ENCODE measurements at regions not wholly inside any gene's neighbourhood (a gene's known extent, or its start where the extent isn't known, plus 50 kb on each side); places are given as distances from the start of the nearest gene placed in this dataset.

- no peak overlapping the region for H3K18ac ChIP-seq (ENCODE audit: low read length)
- no peaks in the 10 kb centered on the region for H3K9me3 ChIP-seq (replicated peaks in 1 of 2; ENCODE audit: control insufficient read depth in 2 of 2, insufficient read depth in 1 of 2, low read depth in 1 of 2, low read length in 2 of 2)
- no peak for DNase-seq (ENCODE audit: low spot score)
- no peaks in the 10 kb centered on the region for H3K36me3 ChIP-seq (replicated peaks in 1 of 2; ENCODE audit: control insufficient read depth in 2 of 2, insufficient read depth in 2 of 2, low read length in 2 of 2)
- no peak overlapping the region for H3K4ac ChIP-seq (ENCODE audit: low read length)
- no peak overlapping the region for H4K8ac ChIP-seq (ENCODE audit: low read depth, low read length)
- WGBS, 2 donors (ENCODE audit: extremely low coverage in 2 of 2, insufficient read length in 2 of 2, insufficient replicate concordance in 1 of 2), result no CpG with 5 or more reads among the region's 4 CpGs
- peaks cover 13 to 20% of the 10 kb centered on the region in 2 donors for H3K4me1 ChIP-seq (ENCODE audit: control insufficient read depth in 2 of 2, insufficient read depth in 1 of 2, low read depth in 1 of 2, low read length in 2 of 2)
- H3K4me3 ChIP-seq (ENCODE audit: low read length in 2 of 2), result no peak overlapping the region
- no peak overlapping the region for H2AFZ ChIP-seq (ENCODE audit: low read length)
- no peak overlapping the region for H3K14ac ChIP-seq (ENCODE audit: low read length)
- no peak overlapping the region for H3K4me2 ChIP-seq (ENCODE audit: insufficient read depth, low read length, poor library complexity, severe bottlenecking)
- no peak overlapping the region for H3K23ac ChIP-seq (ENCODE audit: low read depth, low read length, poor library complexity)
- no peaks in the 10 kb centered on the region for H3K79me1 ChIP-seq (ENCODE audit: low read depth, low read length)
- H2BK5ac ChIP-seq (ENCODE audit: low read length), result no peak overlapping the region
- no peak overlapping the region for H2BK15ac ChIP-seq (ENCODE audit: low read length)
- H2BK120ac ChIP-seq (ENCODE audit: low read depth, low read length), result no peak overlapping the region
- no peak overlapping the region for H3K9ac ChIP-seq (ENCODE audit: low read depth, low read length, poor library complexity)
- H3K27me3 ChIP-seq (ENCODE audit: control insufficient read depth in 3 of 3, insufficient read depth in 3 of 3, low read depth in 1 of 3, low read length in 3 of 3), result no peaks in the 10 kb centered on the region
- H2AK5ac ChIP-seq (ENCODE audit: low read depth, low read length), result no peak overlapping the region
- no peak overlapping the region for H3K27ac ChIP-seq (replicated peaks; ENCODE audit: low read length)
- H2BK12ac ChIP-seq (ENCODE audit: low read length), result no peak overlapping the region
- H4K91ac ChIP-seq (ENCODE audit: low read depth, low read length, poor library complexity), result no peak overlapping the region
These were observed 539.7 kb downstream of the INSC start for GRCh38 chr11:15654451-15654850.

- Histone ChIP-seq H3K9ac (ENCODE audit: low read depth, low read length, poor library complexity) (no peak overlapping the region), H2AFZ (ENCODE audit: low read length) (no peak overlapping the region), H3K4ac (ENCODE audit: low read length) (no peak overlapping the region), H3K4me1 (ENCODE audit: control insufficient read depth in 2 of 2, insufficient read depth in 1 of 2, low read depth in 1 of 2, low read length in 2 of 2) (peaks cover 5 to 14% of the 10 kb centered on the region in 2 donors), H3K79me1 (ENCODE audit: low read depth, low read length) (no peaks in the 10 kb centered on the region), H2AK5ac (ENCODE audit: low read depth, low read length) (no peak overlapping the region), H4K91ac (ENCODE audit: low read depth, low read length, poor library complexity) (no peak overlapping the region), H3K27me3 (ENCODE audit: control insufficient read depth in 3 of 3, insufficient read depth in 3 of 3, low read depth in 1 of 3, low read length in 3 of 3) (no peaks in the 10 kb centered on the region), H2BK12ac (ENCODE audit: low read length) (no peak overlapping the region), H3K4me2 (ENCODE audit: insufficient read depth, low read length, poor library complexity, severe bottlenecking) (no peak overlapping the region), H3K18ac (ENCODE audit: low read length) (no peak overlapping the region), H2BK120ac (ENCODE audit: low read depth, low read length) (no peak overlapping the region), H4K8ac (ENCODE audit: low read depth, low read length) (no peak overlapping the region), H3K14ac (ENCODE audit: low read length) (no peak overlapping the region), H2BK15ac (ENCODE audit: low read length) (no peak overlapping the region), H3K36me3 (replicated peaks in 1 of 2; ENCODE audit: control insufficient read depth in 2 of 2, insufficient read depth in 2 of 2, low read length in 2 of 2) (no peaks in the 10 kb centered on the region), H3K27ac (replicated peaks; ENCODE audit: low read length) (no peak overlapping the region), H3K9me3 (replicated peaks in 1 of 2; ENCODE audit: control insufficient read depth in 2 of 2, insufficient read depth in 1 of 2, low read depth in 1 of 2, low read length in 2 of 2) (no peaks in the 10 kb centered on the region), H3K4me3 (ENCODE audit: low read length in 2 of 2) (no peak overlapping the region), H3K23ac (ENCODE audit: low read depth, low read length, poor library complexity) (no peak overlapping the region), H2BK5ac (ENCODE audit: low read length) (no peak overlapping the region)
- no peak for DNase-seq (ENCODE audit: low spot score)
- no CpG with 5 or more reads among the region's 8 CpGs for WGBS, 2 donors (ENCODE audit: extremely low coverage in 2 of 2, insufficient read length in 2 of 2, insufficient replicate concordance in 1 of 2)
These were observed 540.8 kb downstream of the INSC start for GRCh38 chr11:15655552-15655951.

- no peak overlapping the region for H2BK5ac ChIP-seq (ENCODE audit: low read length)
- H4K8ac ChIP-seq (ENCODE audit: low read depth, low read length), result no peak overlapping the region
- no peak overlapping the region for H2BK12ac ChIP-seq (ENCODE audit: low read length)
- no peak overlapping the region for H3K18ac ChIP-seq (ENCODE audit: low read length)
- H3K9ac ChIP-seq (ENCODE audit: low read depth, low read length, poor library complexity), result no peak overlapping the region
- H3K4me2 ChIP-seq (ENCODE audit: insufficient read depth, low read length, poor library complexity, severe bottlenecking), result no peak overlapping the region
- no peak overlapping the region for H3K4ac ChIP-seq (ENCODE audit: low read length)
- no peak for DNase-seq (ENCODE audit: low spot score)
- H3K79me1 ChIP-seq (ENCODE audit: low read depth, low read length), result no peaks in the 10 kb centered on the region
- no peak overlapping the region for H4K91ac ChIP-seq (ENCODE audit: low read depth, low read length, poor library complexity)
- no CpG with 5 or more reads among the region's 5 CpGs for WGBS, 2 donors (ENCODE audit: extremely low coverage in 2 of 2, insufficient read length in 2 of 2, insufficient replicate concordance in 1 of 2)
- peaks cover 0 to 5% of the 10 kb centered on the region in 2 donors for H3K4me1 ChIP-seq (ENCODE audit: control insufficient read depth in 2 of 2, insufficient read depth in 1 of 2, low read depth in 1 of 2, low read length in 2 of 2)
- H2BK15ac ChIP-seq (ENCODE audit: low read length), result no peak overlapping the region
- H3K36me3 ChIP-seq (replicated peaks in 1 of 2; ENCODE audit: control insufficient read depth in 2 of 2, insufficient read depth in 2 of 2, low read length in 2 of 2), result no peaks in the 10 kb centered on the region
- no peaks in the 10 kb centered on the region for H3K27me3 ChIP-seq (ENCODE audit: control insufficient read depth in 3 of 3, insufficient read depth in 3 of 3, low read depth in 1 of 3, low read length in 3 of 3)
- no peak overlapping the region for H2AK5ac ChIP-seq (ENCODE audit: low read depth, low read length)
- no peak overlapping the region for H3K14ac ChIP-seq (ENCODE audit: low read length)
- no peak overlapping the region for H3K27ac ChIP-seq (replicated peaks; ENCODE audit: low read length)
- H2BK120ac ChIP-seq (ENCODE audit: low read depth, low read length), result no peak overlapping the region
- H3K9me3 ChIP-seq (replicated peaks in 1 of 2; ENCODE audit: control insufficient read depth in 2 of 2, insufficient read depth in 1 of 2, low read depth in 1 of 2, low read length in 2 of 2), result no peaks in the 10 kb centered on the region
- no peak overlapping the region for H3K23ac ChIP-seq (ENCODE audit: low read depth, low read length, poor library complexity)
- H2AFZ ChIP-seq (ENCODE audit: low read length), result no peak overlapping the region
- no peak overlapping the region for H3K4me3 ChIP-seq (ENCODE audit: low read length in 2 of 2)
These were observed 542.5 kb downstream of the INSC start for GRCh38 chr11:15657264-15657663.

- DNase-seq (ENCODE audit: low spot score), result no peak
- Histone ChIP-seq H3K4me3 (ENCODE audit: low read length in 2 of 2) (no peak overlapping the region), H2AFZ (ENCODE audit: low read length) (no peak overlapping the region), H3K9me3 (replicated peaks in 1 of 2; ENCODE audit: control insufficient read depth in 2 of 2, insufficient read depth in 1 of 2, low read depth in 1 of 2, low read length in 2 of 2) (no peaks in the 10 kb centered on the region), H4K8ac (ENCODE audit: low read depth, low read length) (no peak overlapping the region), H4K91ac (ENCODE audit: low read depth, low read length, poor library complexity) (no peak overlapping the region), H2BK120ac (ENCODE audit: low read depth, low read length) (no peak overlapping the region), H3K36me3 (replicated peaks in 1 of 2; ENCODE audit: control insufficient read depth in 2 of 2, insufficient read depth in 2 of 2, low read length in 2 of 2) (no peaks in the 10 kb centered on the region), H3K79me1 (ENCODE audit: low read depth, low read length) (no peaks in the 10 kb centered on the region), H3K9ac (ENCODE audit: low read depth, low read length, poor library complexity) (no peak overlapping the region), H3K4me1 (ENCODE audit: control insufficient read depth in 2 of 2, insufficient read depth in 1 of 2, low read depth in 1 of 2, low read length in 2 of 2) (peaks cover 10 to 13% of the 10 kb centered on the region in 2 donors), H2AK5ac (ENCODE audit: low read depth, low read length) (no peak overlapping the region), H3K4me2 (ENCODE audit: insufficient read depth, low read length, poor library complexity, severe bottlenecking) (no peak overlapping the region), H2BK5ac (ENCODE audit: low read length) (no peak overlapping the region), H2BK15ac (ENCODE audit: low read length) (no peak overlapping the region), H3K18ac (ENCODE audit: low read length) (no peak overlapping the region), H3K27ac (replicated peaks; ENCODE audit: low read length) (no peak overlapping the region), H3K4ac (ENCODE audit: low read length) (no peak overlapping the region), H3K14ac (ENCODE audit: low read length) (no peak overlapping the region), H3K27me3 (ENCODE audit: control insufficient read depth in 3 of 3, insufficient read depth in 3 of 3, low read depth in 1 of 3, low read length in 3 of 3) (no peaks in the 10 kb centered on the region), H3K23ac (ENCODE audit: low read depth, low read length, poor library complexity) (no peak overlapping the region), H2BK12ac (ENCODE audit: low read length) (no peak overlapping the region)
- WGBS, 2 donors (ENCODE audit: extremely low coverage in 2 of 2, insufficient read length in 2 of 2, insufficient replicate concordance in 1 of 2), result no CpG with 5 or more reads among the region's 3 CpGs
These were observed 545.8 kb downstream of the INSC start for GRCh38 chr11:15660496-15660895.

Measured in neuronal stem cell (in vitro differentiated cells).